ENCODE measurements at regions not wholly inside any gene's neighbourhood (a gene's known extent, or its start where the extent isn't known, plus 50 kb on each side); places are given as distances from the start of the nearest gene placed in this dataset.
A peak's percentile ranks its signal among the peaks of the same experiment; 100 is the strongest.
"Not testable (repeated sequence)": the region's sequence is repeated elsewhere in the genome, so short reads cannot be mapped to it uniquely, and the experiment has no call there.

GRCh38 chr1:146630302-146630701 lies 307.8 kb upstream of the NBPF12 start:
- not testable (repeated sequence) for DNase-seq

- DNase-seq: not testable (repeated sequence)
Measured at GRCh38 chr1:146618582-146618981, 319.5 kb upstream of the NBPF12 start.

GRCh38 chr1:146604681-146605080 lies 333.4 kb upstream of the NBPF12 start:
- not testable (repeated sequence) for DNase-seq

- DNase-seq: not testable (repeated sequence)
Measured at GRCh38 chr1:146600720-146601307, 337.3 kb upstream of the NBPF12 start.

GRCh38 chr1:146599906-146600305 lies 338.2 kb upstream of the NBPF12 start:
- DNase-seq: not testable (repeated sequence)

- DNase-seq: not testable (repeated sequence)
Measured at GRCh38 chr1:146581229-146581628, 352.4 kb upstream of the NOTCH2NLA start.

GRCh38 chr1:146567541-146567940 lies 338.7 kb upstream of the NOTCH2NLA start:
- not testable (repeated sequence) for DNase-seq

- DNase-seq: not testable (repeated sequence)
Measured at GRCh38 chr1:146558032-146558431, 329.2 kb upstream of the NOTCH2NLA start.

GRCh38 chr1:146556405-146556804 lies 327.6 kb upstream of the NOTCH2NLA start:
- DNase-seq: not testable (repeated sequence)

GRCh38 chr1:146552414-146552813 lies 323.6 kb upstream of the NOTCH2NLA start:
- DNase-seq: not testable (repeated sequence)

GRCh38 chr1:146548684-146549083 lies 319.9 kb upstream of the NOTCH2NLA start:
- DNase-seq: not testable (repeated sequence)

GRCh38 chr1:146546189-146546588 lies 317.4 kb upstream of the NOTCH2NLA start:
- DNase-seq: not testable (repeated sequence)

GRCh38 chr1:146537775-146538373 lies 309.1 kb upstream of the NOTCH2NLA start:
- DNase-seq: peak; percentile 9

GRCh38 chr1:146536028-146536427 lies 307.2 kb upstream of the NOTCH2NLA start:
- DNase-seq: not testable (repeated sequence)

GRCh38 chr1:146535575-146535974 lies 306.8 kb upstream of the NOTCH2NLA start:
- DNase-seq: not testable (repeated sequence)

GRCh38 chr1:146530958-146531357 lies 302.1 kb upstream of the NOTCH2NLA start:
- not testable (repeated sequence) for DNase-seq

- not testable (repeated sequence) for DNase-seq
Measured at GRCh38 chr1:146522812-146523211, 294.0 kb upstream of the NOTCH2NLA start.

GRCh38 chr1:146522345-146522744 lies 293.5 kb upstream of the NOTCH2NLA start:
- DNase-seq: not testable (repeated sequence)

- not testable (repeated sequence) for DNase-seq
Measured at GRCh38 chr1:146521804-146522203, 293.0 kb upstream of the NOTCH2NLA start.

- DNase-seq: not testable (repeated sequence)
Measured at GRCh38 chr1:146513754-146514153, 284.9 kb upstream of the NOTCH2NLA start.

- not testable (repeated sequence) for DNase-seq
Measured at GRCh38 chr1:146511047-146511777, 282.4 kb upstream of the NOTCH2NLA start.

GRCh38 chr1:146510248-146510983 lies 281.6 kb upstream of the NOTCH2NLA start:
- not testable (repeated sequence) for DNase-seq

GRCh38 chr1:146504121-146504520 lies 275.3 kb upstream of the NOTCH2NLA start:
- not testable (repeated sequence) for DNase-seq
